ENCODE measurements at regions not wholly inside any gene's neighbourhood (a gene's known extent, or its start where the extent isn't known, plus 50 kb on each side); places are given as distances from the start of the nearest gene placed in this dataset.

- no peak for DNase-seq (ENCODE audit: low spot score)
- ATAC-seq (ENCODE audit: low FRiP score), result no peak
- no peak for TF ChIP-seq CTCF (IDR thresholded peaks at IDR 0.05)
These were observed 82.9 kb upstream of the THBS1 start for GRCh38 chr15:39497759-39498565.

GRCh38 chr15:39498629-39499028, 82.2 kb upstream of the THBS1 start:
- ATAC-seq (ENCODE audit: low FRiP score) (no peak), DNase-seq (ENCODE audit: low spot score) (no peak)
- TF ChIP-seq CTCF (IDR thresholded peaks at IDR 0.05), result no peak

- DNase-seq (ENCODE audit: low spot score) (no peak), ATAC-seq (ENCODE audit: low FRiP score) (no peak)
- TF ChIP-seq CTCF (IDR thresholded peaks at IDR 0.05), result no peak
These were observed 81.8 kb upstream of the THBS1 start for GRCh38 chr15:39499042-39499441.

- ATAC-seq (ENCODE audit: low FRiP score) (no peak), DNase-seq (ENCODE audit: low spot score) (no peak)
- TF ChIP-seq CTCF (IDR thresholded peaks at IDR 0.05), result no peak
These were observed 81.2 kb upstream of the THBS1 start for GRCh38 chr15:39499681-39500080.

GRCh38 chr15:39501366-39502081, 79.4 kb upstream of the THBS1 start:
- ATAC-seq (ENCODE audit: low FRiP score) (no peak), DNase-seq (ENCODE audit: low spot score) (no peak)

GRCh38 chr15:39502082-39502447, 78.8 kb upstream of the THBS1 start:
- no peak for TF ChIP-seq CTCF (IDR thresholded peaks at IDR 0.05)
- DNase-seq (ENCODE audit: low spot score), result no peak
- no peak for ATAC-seq (ENCODE audit: low FRiP score)

More at GRCh38 chr15:39501366-39502081, 79.4 kb upstream of the THBS1 start:
- no peak for TF ChIP-seq CTCF (IDR thresholded peaks at IDR 0.05)
